ENCODE measurements at regions not wholly inside any gene's neighbourhood (a gene's known extent, or its start where the extent isn't known, plus 50 kb on each side); places are given as distances from the start of the nearest gene placed in this dataset.

- peak; percentile 56 for DNase-seq
- H3K27me3 ChIP-seq (ENCODE audit: control insufficient read depth, insufficient read depth, low read length), result no peaks in the 10 kb centered on the region
- H3K36me3 ChIP-seq (replicated peaks; ENCODE audit: control insufficient read depth, insufficient read depth, low read length), result no peaks in the 10 kb centered on the region
- H3K4me3 ChIP-seq (ENCODE audit: insufficient read depth, low read depth, low read length), result no peak overlapping the region
Observed at GRCh38 chr9:129403779-129404620, 216.9 kb downstream of the C9orf50 start.

- H3K4me3 ChIP-seq (ENCODE audit: insufficient read depth, low read depth, low read length), result no peak overlapping the region
- H3K27me3 ChIP-seq (ENCODE audit: control insufficient read depth, insufficient read depth, low read length), result no peaks in the 10 kb centered on the region
- H3K36me3 ChIP-seq (replicated peaks; ENCODE audit: control insufficient read depth, insufficient read depth, low read length), result no peaks in the 10 kb centered on the region
- peak; percentile 55 for DNase-seq
Observed at GRCh38 chr9:129402931-129403778, 217.7 kb downstream of the C9orf50 start.

- Histone ChIP-seq H3K36me3 (replicated peaks; ENCODE audit: control insufficient read depth, insufficient read depth, low read length) (no peaks in the 10 kb centered on the region), H3K27me3 (ENCODE audit: control insufficient read depth, insufficient read depth, low read length) (no peaks in the 10 kb centered on the region), H3K4me3 (ENCODE audit: insufficient read depth, low read depth, low read length) (peak overlapping the region; percentile 21; the same call in 1 of the 2 replicates)
- DNase-seq, result peak; percentile 89
Observed at GRCh38 chr9:129402371-129402739, 218.5 kb downstream of the C9orf50 start.

- Histone ChIP-seq H3K36me3 (replicated peaks; ENCODE audit: control insufficient read depth, insufficient read depth, low read length) (no peaks in the 10 kb centered on the region), H3K4me3 (ENCODE audit: insufficient read depth, low read depth, low read length) (peak overlapping the region; percentile 21; the same call in 1 of the 2 replicates), H3K27me3 (ENCODE audit: control insufficient read depth, insufficient read depth, low read length) (no peaks in the 10 kb centered on the region)
- peak; percentile 65 for DNase-seq
Observed at GRCh38 chr9:129401623-129402370, 219.1 kb downstream of the C9orf50 start.

GRCh38 chr9:129400971-129401622, 219.8 kb downstream of the C9orf50 start:
- peak; percentile 70 for DNase-seq
- no peak overlapping the region for H3K4me3 ChIP-seq (ENCODE audit: insufficient read depth, low read depth, low read length)
- no peaks in the 10 kb centered on the region for H3K36me3 ChIP-seq (replicated peaks; ENCODE audit: control insufficient read depth, insufficient read depth, low read length)
- no peaks in the 10 kb centered on the region for H3K27me3 ChIP-seq (ENCODE audit: control insufficient read depth, insufficient read depth, low read length)

- H3K36me3 ChIP-seq (replicated peaks; ENCODE audit: control insufficient read depth, insufficient read depth, low read length), result no peaks in the 10 kb centered on the region
- peak; percentile 62 for DNase-seq
- H3K27me3 ChIP-seq (ENCODE audit: control insufficient read depth, insufficient read depth, low read length), result no peaks in the 10 kb centered on the region
- no peak overlapping the region for H3K4me3 ChIP-seq (ENCODE audit: insufficient read depth, low read depth, low read length)
Observed at GRCh38 chr9:129400001-129400970, 220.6 kb downstream of the C9orf50 start.

GRCh38 chr9:129399634-129399990, 221.3 kb downstream of the C9orf50 start:
- no peaks in the 10 kb centered on the region for H3K27me3 ChIP-seq (ENCODE audit: control insufficient read depth, insufficient read depth, low read length)
- DNase-seq, result peak; percentile 55
- no peaks in the 10 kb centered on the region for H3K36me3 ChIP-seq (replicated peaks; ENCODE audit: control insufficient read depth, insufficient read depth, low read length)
- H3K4me3 ChIP-seq (ENCODE audit: insufficient read depth, low read depth, low read length), result no peak overlapping the region

- DNase-seq, result peak; percentile 45
- H3K27me3 ChIP-seq (ENCODE audit: control insufficient read depth, insufficient read depth, low read length), result no peaks in the 10 kb centered on the region
- H3K36me3 ChIP-seq (replicated peaks; ENCODE audit: control insufficient read depth, insufficient read depth, low read length), result no peaks in the 10 kb centered on the region
- H3K4me3 ChIP-seq (ENCODE audit: insufficient read depth, low read depth, low read length), result no peak overlapping the region
Observed at GRCh38 chr9:129398961-129399633, 221.0 kb upstream of the IER5L start.

- no peaks in the 10 kb centered on the region for H3K27me3 ChIP-seq (ENCODE audit: control insufficient read depth, insufficient read depth, low read length)
- DNase-seq, result peak; percentile 72
Observed at GRCh38 chr9:129398101-129398960, 220.3 kb upstream of the IER5L start.

GRCh38 chr9:129397335-129397734, 219.3 kb upstream of the IER5L start:
- H3K27me3 ChIP-seq (ENCODE audit: control insufficient read depth, insufficient read depth, low read length), result no peaks in the 10 kb centered on the region
- H3K36me3 ChIP-seq (replicated peaks; ENCODE audit: control insufficient read depth, insufficient read depth, low read length), result no peaks in the 10 kb centered on the region
- no peak for DNase-seq
- no peak overlapping the region for H3K4me3 ChIP-seq (ENCODE audit: insufficient read depth, low read depth, low read length)

More at GRCh38 chr9:129398101-129398960, 220.3 kb upstream of the IER5L start:
- Histone ChIP-seq H3K36me3 (replicated peaks; ENCODE audit: control insufficient read depth, insufficient read depth, low read length) (no peaks in the 10 kb centered on the region), H3K4me3 (ENCODE audit: insufficient read depth, low read depth, low read length) (no peak overlapping the region)

- no peaks in the 10 kb centered on the region for H3K36me3 ChIP-seq (replicated peaks; ENCODE audit: control insufficient read depth, insufficient read depth, low read length)
- H3K4me3 ChIP-seq (ENCODE audit: insufficient read depth, low read depth, low read length), result no peak overlapping the region
Observed at GRCh38 chr9:129396365-129396708, 218.3 kb upstream of the IER5L start.

GRCh38 chr9:129395633-129396364, 217.7 kb upstream of the IER5L start:
- no peak for DNase-seq
- Histone ChIP-seq H3K36me3 (replicated peaks; ENCODE audit: control insufficient read depth, insufficient read depth, low read length) (no peaks in the 10 kb centered on the region), H3K27me3 (ENCODE audit: control insufficient read depth, insufficient read depth, low read length) (no peaks in the 10 kb centered on the region), H3K4me3 (ENCODE audit: insufficient read depth, low read depth, low read length) (no peak overlapping the region)

More at GRCh38 chr9:129396365-129396708, 218.3 kb upstream of the IER5L start:
- DNase-seq, result no peak
- no peaks in the 10 kb centered on the region for H3K27me3 ChIP-seq (ENCODE audit: control insufficient read depth, insufficient read depth, low read length)

All from H7 (cell line).